Adipose tissue (tissue), 3 donors: ENCODE measurements at regions not wholly inside any gene's neighbourhood (a gene's known extent, or its start where the extent isn't known, plus 50 kb on each side); places are given as distances from the start of the nearest gene placed in this dataset.

Experiments
- H3K27ac ChIP-seq: one replicate; pipeline ENCODE4 v1.5.1; 2013; ENCODE audit warnings: low read depth, low read length
- WGBS, 3 donors: extraction: QIAGEN DNeasy Blood & Tissue Kit; methylation state at CpG; one replicate each; pipeline ENCODE4 v1.1.7; 2013; 5-methylcytosine and 5-hydroxymethylcytosine counted together
- donor health status: healthy with polysubstance abuse.
- donor health status: Bipolar disorder and iron deficiency.
- donor health status: healthy.

DNA sequence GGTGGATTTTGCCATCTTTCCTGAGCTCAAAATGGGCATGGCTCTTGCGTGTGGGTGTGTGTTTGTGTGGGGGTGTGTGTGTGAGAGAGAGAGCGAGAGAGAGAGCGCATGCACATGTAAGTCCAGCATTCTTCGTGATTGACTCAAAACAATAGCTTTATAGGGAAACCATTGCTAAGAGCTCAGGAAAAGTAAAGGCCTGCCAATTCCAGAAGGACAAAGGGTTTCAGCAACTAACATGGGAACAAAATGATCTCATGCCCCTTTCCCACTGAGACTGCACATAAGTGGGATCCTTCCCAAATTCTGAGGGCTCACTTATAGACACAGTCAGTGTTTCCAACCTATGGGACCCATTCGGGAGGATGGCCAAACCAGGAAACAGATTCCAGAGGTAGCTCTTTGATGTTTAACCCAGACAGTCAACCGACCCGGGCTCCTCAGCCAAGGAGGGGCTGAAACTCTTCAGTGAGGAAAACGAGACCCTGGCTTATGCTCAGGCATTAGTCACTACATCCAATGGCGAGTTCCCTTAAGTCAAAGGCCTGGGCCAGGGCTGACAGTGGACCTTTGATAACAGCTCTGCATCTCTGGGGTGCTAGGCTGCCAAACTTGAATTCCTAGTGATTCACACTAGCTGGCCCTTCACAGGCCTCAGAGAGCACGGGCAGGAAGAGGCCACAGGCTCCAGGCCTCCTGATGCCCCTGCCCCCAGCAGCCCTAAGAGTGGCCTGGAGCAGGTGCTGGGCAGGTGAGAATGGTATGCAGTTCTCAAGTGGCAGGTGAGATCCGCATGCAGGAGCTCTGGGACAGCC is 305.0 kb upstream of the C2CD4B start:
- 54 to 77% (median 62%) methylated on average over 11 of the region's 11 CpGs for WGBS, 3 donors
- H3K27ac ChIP-seq: no peak overlapping the region

DNA sequence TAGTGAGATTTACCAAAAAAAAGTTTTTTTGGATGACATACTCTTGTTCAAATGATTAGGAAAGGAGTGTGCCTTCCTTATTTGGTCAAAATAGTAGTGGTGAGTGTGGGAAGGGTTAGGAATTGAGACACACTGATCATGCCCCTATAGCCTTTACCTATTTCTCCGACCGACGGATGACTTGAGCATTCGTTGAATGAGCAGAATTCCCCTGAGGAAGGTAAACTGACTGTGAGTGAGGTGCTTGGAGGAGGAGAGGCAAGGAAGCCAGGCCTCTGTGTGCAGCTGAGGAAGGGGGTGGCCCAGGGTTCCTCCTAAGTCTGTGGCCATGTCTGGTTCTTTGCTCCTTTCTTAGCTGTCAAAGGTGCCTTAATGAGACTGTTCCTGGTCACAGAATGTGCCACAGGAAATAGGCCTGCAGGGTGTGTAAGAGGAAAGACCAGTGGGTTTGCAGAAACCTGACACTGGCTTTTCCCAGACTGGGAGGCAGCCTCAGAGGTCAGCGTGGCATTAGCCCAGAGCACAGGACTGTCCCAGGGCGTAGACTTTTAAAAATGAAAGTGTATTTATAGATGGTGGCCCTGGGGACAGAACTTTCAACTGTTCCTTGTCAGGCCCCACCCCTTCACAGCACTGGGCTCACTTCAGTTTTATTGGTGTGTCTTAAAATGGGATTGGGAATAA is 307.7 kb upstream of the C2CD4B start:
- H3K27ac ChIP-seq: no peak overlapping the region
- WGBS, 3 donors: 61 to 85% (median 67%) methylated on average over 6 of the region's 6 CpGs

DNA sequence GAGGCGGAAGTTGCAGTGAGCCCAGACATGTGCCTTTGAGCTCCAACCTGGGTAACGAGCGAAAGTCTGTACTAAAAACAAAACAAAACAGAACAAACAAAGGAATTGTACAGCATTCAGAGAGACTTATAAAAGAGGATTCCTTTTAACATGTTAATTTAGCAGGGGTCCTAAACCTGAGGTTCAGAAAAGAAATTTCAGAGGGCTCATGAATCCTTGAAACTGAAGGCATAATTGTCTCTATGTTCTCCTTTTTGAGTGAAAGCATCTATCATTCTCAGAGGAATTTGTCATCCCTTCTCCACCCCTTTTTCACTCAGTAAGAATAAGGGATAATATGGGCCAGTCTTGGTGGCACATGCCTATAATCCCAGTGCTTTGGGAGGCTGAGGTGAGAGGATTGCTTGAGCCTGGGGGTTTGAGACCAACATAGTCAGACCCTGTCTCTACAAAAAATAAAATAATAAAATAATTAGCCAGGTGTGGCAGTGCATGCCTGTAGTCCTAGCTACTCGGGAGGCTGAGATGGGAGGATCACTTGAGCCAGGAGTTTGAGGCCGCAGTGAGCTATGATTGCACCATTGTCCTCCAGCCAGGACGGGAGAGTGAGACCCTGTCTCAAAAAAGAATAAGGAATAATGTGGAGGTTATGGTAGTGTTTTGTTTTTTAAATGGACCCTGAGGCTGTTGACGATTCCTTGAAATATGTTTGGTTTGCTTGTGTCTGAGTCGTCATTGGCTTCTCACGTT is 309.1 kb upstream of the C2CD4B start:
- 76 to 80% (median 78%) methylated on average over 9 of the region's 9 CpGs for WGBS, 3 donors
- H3K27ac ChIP-seq: no peak overlapping the region

DNA sequence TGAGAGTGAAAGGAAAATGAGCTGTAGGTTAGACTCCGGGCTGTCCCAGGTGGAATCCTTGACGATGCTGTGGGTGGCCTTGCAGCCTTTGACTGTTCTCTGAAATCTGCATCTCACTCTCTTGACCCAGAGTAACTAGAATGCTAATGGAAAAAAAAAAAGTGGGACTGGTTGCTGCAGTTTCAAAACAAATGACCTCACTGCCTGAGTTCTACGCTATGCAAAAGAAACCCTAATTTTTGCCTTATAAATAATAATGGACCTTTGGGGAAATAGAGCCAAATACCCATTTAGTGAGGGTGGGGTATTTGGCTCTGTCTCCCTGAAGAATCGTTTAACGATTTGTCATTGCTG is 309.7 kb upstream of the C2CD4B start:
- WGBS, 3 donors: 49 to 69% (median 53%) methylated on average over 5 of the region's 5 CpGs
- H3K27ac ChIP-seq: no peak overlapping the region

DNA sequence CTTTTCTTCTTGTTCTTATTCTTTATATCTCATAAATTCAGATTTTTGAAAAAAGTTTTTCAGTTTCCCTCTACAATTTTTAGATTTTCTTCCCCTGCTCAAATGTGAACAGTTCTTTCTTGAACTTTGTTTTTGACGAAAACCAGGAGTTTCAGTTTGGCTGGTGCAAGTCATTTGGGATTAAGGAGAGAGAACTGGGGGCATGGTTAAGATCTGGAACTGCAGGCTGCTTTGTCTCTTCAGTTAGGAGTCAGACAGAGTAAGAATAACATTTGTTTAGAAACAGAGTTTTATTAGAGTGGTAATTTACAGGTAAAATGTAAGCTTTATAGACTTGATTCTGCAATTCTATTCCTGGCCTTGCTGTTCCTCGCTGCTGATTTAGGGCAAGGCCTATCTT is 310.5 kb upstream of the C2CD4B start:
- no peak overlapping the region for H3K27ac ChIP-seq
- WGBS, 3 donors: 65 to 87% (median 69%) methylated on average over 2 of the region's 2 CpGs

DNA sequence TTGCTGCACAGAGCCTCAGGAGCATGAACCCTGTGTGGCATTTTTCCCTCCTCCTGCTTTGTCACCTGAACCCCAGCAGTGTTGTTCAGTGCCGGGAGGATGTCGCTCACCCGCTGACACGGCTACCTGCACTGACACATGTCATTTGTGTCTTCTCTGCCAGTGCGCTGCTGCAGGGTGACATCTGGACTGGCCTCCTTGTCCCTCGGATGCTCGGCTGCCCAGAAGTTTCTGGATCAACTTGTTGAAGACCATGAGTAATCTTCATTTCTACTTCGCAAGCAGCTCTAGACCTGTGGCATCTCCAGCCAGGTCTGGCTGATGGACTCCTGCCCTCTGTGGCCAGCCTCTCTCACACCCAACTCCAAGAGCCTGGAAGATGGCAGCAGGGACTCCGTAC is 311.1 kb upstream of the C2CD4B start:
- 94 to 96% (median 95%) methylated on average over 9 of the region's 9 CpGs for WGBS, 3 donors
- no peak overlapping the region for H3K27ac ChIP-seq

DNA sequence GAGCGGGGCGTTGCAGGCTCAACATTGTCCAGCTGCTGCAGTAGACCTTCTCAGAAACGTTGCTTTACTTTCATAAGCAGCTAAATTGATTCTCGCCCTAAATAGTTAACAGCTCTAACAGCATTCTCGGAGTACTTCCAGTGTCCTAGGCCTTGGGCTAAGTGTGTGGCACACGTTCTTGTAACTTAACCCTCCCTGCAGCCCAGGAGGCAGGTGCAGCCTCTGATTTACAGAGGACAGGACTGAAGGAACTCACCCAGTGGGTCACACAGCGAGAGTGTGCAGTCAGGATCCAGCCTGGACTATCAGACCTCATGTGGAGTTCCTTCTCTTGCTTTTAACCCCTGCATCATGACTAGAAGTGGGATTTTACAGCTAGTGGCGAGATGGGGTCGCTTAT is 312.8 kb upstream of the C2CD4B start:
- no peak overlapping the region for H3K27ac ChIP-seq
- 80 to 82% (median 82%) methylated on average over 9 of the region's 9 CpGs for WGBS, 3 donors

DNA sequence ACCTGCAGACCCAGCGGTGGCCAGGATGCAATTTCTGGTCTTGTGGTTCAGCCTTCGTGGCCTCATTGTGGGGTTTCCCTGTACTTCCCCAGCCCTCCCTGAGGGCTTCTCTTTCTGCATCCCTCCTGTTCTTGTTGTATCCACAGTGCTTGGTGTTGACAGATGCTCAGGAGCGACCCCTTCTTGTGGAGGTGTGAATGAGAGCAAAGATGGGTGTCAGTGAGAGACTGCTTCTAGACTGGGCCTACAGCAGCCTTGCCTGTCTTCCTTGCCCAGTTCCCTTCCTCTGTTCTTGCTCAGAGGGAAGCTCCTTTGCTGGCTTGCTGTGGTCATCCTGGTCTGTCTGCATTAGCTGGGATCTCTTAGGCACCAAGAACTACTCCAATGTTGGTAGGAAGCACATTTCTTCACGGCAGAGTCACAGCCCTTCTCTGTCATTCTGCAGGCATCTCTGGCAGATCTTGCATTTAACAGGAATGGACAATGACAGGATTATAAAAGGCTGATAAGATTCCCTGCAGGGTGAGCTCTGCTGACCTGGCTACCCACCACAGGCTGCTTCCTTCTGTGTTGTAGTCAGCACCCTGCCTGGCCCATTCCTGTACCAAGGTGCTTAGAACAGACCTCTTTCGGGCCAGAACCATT is 317.8 kb upstream of the C2CD4B start:
- 67 to 85% (median 70%) methylated on average over 5 of the region's 5 CpGs for WGBS, 3 donors
- no peak overlapping the region for H3K27ac ChIP-seq

DNA sequence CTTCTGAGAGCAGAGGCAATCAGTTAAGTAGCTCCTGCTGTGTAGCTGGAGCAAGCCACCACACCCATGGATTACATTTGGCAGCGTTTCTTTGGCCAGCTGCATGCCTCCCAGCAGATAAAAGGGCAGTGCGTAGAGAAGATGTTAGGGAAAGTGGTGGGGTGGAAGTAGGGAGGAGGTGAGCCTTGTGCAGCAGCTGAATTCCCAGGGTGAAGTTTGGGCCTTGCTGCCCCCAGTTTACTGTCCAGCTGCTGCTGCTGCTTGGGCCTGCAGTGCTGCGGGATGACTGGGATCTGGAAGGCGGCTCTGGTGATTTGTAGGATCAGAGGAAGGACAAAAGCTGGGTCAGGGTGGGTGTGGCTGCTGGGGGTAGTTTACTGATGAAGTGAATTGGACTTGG is 318.7 kb upstream of the C2CD4B start:
- WGBS, 3 donors: 45 to 57% (median 52%) methylated on average over 4 of the region's 4 CpGs
- no peak overlapping the region for H3K27ac ChIP-seq

DNA sequence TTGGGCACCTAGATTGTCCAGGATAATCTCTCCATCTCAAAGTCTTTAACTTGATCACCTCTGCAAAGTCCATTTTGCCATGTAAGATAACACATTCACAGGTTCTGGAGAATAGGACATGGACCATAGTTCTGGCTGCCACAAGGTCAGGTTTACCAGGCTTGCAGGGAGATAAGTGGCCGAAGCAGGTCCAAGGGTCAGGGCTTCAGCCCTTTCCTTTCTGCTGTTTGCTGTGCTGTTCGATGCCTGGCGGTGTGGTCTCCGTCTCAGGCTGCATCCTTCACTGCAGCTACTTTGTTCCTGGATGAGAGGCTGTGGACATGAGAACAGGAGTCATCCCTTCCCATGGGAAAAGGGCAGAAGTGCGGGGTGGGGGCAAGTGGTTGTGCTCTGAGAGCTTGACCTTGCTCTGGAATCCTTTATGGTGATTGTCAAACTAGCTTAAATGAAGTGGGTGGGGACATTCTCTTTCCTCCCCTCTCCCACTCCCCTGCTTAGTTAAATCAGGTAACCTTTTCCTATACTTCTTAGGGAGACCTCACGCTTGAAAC is 320.2 kb upstream of the C2CD4B start:
- H3K27ac ChIP-seq: no peak overlapping the region
- 70 to 92% (median 85%) methylated on average over 6 of the region's 6 CpGs for WGBS, 3 donors

DNA sequence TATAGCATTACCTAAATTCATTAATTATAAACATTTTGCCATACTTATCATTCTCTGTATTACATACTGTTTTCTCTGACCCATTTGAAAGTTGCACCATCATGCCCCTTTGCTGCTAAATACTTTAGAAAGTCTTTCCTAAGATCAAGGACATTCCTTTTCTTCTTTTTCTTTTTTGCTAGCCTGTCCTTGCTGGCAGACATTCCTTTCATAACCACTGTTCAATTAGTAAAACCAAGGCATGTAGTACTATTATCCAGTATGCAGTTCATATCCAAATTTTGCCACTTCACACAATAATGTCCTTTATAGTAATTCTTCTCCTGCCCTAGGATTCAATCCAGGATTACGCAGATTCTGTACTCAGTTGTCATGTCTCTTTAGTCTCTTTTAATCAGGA is 321.0 kb upstream of the C2CD4B start:
- WGBS, 3 donors: 87 to 100% (median 93%) methylated on average over 1 of the region's 1 CpG

DNA sequence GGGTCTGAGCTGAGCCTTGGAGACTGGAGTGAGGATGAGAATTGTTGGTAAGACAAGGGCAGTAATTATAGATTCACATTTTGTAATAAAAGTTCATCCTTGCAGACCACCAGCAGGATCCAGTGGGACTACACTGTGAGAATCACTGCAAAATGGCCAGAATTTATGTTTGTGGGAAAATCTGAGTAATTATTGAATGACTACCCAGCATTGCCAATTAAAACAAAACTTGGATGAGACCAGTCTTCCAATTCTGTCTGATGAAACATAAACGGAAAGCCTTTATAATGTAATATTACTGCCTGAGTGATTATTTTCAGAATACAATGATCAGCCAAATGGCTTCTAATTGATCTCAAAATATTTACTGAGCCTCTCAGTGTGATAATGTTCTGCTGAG is 323.3 kb upstream of the C2CD4B start:
- no peak overlapping the region for H3K27ac ChIP-seq
- 79 to 88% (median 87%) methylated on average over 1 of the region's 1 CpG for WGBS, 3 donors

More for the DNA sequence above, 321.0 kb upstream of the C2CD4B start:
- no peak overlapping the region for H3K27ac ChIP-seq

DNA sequence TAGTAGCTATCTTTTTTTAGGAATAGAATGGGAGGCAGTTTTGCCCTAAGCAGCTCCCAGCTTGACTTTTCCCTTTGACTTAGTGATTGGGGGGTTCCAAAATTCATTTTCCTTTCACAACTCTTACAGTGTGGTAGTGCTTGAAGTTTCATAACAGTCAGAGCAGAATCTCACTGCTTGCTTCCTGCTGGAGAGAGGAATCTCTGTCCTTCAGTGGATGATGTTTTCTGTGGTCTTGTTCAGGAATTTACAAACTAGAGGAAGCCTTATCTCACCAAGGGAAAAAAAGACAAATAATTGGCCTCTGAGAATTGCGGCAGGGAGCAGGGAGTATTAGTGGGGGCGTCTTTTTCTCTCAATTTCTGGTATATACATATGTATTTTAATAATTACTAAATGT is 326.6 kb upstream of the C2CD4B start:
- WGBS, 3 donors: 74 to 81% (median 78%) methylated on average over 2 of the region's 2 CpGs
- H3K27ac ChIP-seq: no peak overlapping the region

DNA sequence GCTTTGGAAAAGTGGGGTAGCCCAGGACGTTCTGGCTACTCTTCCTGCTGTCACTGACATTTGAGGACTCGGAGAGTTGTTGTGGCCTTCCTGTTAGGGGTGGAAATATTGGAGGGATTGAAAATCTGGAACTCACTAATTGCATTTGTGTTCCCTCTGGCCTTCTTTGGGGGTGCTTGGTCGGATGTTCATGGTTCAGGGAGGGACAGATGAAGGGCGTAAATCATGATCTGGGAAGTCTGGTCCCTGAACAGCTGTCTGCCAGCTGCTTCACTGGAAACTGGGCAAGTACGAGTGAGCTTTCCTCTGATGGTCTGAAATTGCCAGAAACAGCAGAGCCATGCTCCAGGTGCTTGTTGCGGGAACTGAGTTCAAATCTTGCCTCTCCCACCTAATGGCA is 327.8 kb upstream of the C2CD4B start:
- no peak overlapping the region for H3K27ac ChIP-seq
- 68 to 70% (median 69%) methylated on average over 6 of the region's 6 CpGs for WGBS, 3 donors

DNA sequence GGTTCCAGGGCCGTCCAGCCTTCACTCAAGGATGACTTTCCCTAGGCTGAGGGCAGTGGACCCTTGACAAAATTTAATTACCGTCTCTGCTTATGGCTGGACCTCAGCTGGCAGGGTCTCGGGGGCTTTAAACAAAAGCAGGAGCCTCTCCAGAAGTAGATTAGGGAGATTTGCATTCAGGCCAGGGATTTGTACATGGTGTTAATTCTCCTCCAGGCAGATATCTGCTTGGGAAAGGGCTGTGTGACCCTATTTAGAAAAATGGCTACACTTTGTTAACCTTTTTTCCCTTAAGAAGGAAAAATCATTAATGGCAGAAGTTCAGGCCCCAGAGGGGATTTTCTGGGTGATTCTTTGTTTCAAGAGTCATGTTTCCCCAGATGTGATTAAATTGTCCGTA is 329.1 kb upstream of the C2CD4B start:
- 64 to 84% (median 73%) methylated on average over 4 of the region's 4 CpGs for WGBS, 3 donors
- H3K27ac ChIP-seq: no peak overlapping the region

DNA sequence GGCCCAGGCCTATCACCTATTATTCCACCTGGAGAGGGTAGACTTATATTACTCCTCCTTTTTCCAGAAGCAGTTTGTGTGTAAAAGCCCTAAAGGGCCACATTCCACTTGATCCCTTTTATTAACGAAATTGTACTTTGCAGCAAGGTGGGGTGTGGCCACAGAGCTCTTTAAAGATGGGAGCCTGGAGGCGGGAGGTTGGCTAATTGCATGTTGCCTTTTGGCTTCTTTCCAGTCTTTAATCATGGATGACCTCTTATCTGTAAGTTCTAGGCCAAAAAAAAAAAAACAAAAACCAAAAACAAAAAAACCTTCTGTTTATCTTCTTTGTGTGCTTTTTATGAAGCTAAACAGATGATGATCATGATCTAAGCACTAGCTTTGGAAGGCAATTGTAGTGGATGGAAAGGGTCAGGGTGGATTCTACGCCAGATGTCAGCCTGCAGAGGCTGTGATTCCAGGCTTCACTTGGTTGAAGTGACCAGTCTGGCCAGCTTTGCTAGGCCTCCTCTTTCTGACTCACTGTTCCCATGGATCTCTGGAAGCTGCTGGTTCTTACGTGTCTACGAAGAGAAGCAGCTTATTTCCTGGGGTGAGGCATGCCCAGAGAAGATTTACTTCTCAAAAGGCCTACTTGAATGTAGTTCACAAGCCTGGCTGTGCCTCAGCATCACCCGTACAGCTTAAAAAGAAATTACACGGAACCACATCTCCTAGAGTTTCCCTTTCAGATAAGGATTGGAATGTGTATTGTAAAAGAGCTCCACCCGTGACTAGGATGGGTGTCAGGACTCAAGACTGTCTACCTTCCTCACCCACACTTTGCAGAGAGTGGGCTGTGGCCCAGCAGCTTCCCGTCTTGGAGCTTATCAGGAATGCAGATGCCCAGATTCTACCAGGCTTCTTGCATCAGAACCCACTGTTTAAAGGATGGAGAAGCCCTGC is 330.9 kb upstream of the C2CD4B start:
- WGBS, 3 donors: 60 to 82% (median 65%) methylated on average over 9 of the region's 9 CpGs
- H3K27ac ChIP-seq: no peak overlapping the region

DNA sequence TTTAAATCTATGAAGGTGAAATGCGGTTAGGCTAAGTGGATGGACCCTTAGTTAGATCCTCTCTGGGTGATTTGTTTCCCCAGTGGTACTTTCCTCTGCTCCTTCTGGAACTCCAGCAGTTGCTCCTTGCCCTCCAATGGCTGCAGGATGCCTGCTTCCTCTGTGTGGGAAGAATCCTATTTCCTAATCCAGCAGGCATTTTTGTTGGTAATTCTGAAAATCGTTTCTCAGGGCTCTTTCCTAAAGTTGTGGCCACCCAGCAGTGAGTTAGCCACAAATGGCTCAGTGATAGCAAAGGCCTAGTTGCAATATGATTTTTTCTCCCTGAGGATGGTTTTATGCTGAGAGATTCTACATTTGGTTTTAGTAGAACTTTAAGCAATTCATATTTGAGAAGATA is 332.3 kb upstream of the C2CD4B start:
- no peak overlapping the region for H3K27ac ChIP-seq
- WGBS, 3 donors: 64 to 74% (median 69%) methylated on average over 2 of the region's 2 CpGs

DNA sequence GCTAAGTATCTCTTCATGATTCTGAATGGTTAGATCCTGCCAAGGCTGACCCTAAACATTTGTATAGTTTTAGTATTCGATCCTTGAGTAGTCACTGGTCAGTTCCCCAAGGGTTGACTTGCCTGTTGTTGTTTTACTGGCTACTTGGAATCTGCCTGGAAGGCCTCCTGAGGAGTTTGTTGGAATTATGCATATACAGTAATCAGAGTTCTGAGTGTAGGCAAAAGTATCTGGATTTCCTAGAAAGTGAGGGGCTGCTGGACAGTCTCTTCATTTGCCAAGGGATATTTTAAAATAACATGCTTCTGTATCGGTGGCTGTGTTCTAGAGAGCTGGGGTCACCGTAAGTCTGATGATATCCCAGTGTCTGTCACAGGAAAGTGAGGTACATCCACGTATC is 333.2 kb upstream of the C2CD4B start:
- no peak overlapping the region for H3K27ac ChIP-seq
- 81 to 89% (median 85%) methylated on average over 4 of the region's 4 CpGs for WGBS, 3 donors
